Cardiac muscle cell (in vitro differentiated cells and primary cell): ENCODE measurements at regions not wholly inside any gene's neighbourhood (a gene's known extent, or its start where the extent isn't known, plus 50 kb on each side); places are given as distances from the start of the nearest gene placed in this dataset.

ENCODE experiments used
- DNase-seq, 2 donors: peaks; one replicate each; pipeline versions ENCODE4 v3.0.0 to v3.0.0-alpha.2; 2010 to 2017; ENCODE audit warnings: low read depth in 1 of 2, low spot score in 1 of 2
- H3K27ac ChIP-seq: fragments of 200-600 bp; sonication (generic); 2 replicates; pipeline ENCODE4 v1.5.1; 2016
- H3K27me3 ChIP-seq: fragments of 200-600 bp; sonication (generic); 2 replicates; pipeline ENCODE4 v1.6.0; 2016; ENCODE audit warnings: control low read depth
- H3K36me3 ChIP-seq: fragments of 200-600 bp; sonication (generic); 2 replicates; pipeline ENCODE4 v1.5.1; 2016; ENCODE audit warnings: control low read depth
- H3K4me1 ChIP-seq: fragments of 200-600 bp; sonication (generic); 2 replicates; pipeline ENCODE4 v1.8.1; 2017; ENCODE audit warnings: low read depth, mild to moderate bottlenecking, mixed run types
- H3K4me3 ChIP-seq: fragments of 200-600 bp; sonication (generic); 2 replicates; pipeline ENCODE4 v1.5.1; 2016; ENCODE audit warnings: mild to moderate bottlenecking
- H3K9me3 ChIP-seq: fragments of 200-600 bp; sonication (generic); 2 replicates; pipeline ENCODE4 v1.5.1; 2017; ENCODE audit warnings: low read depth, mild to moderate bottlenecking, control low read depth
- TF ChIP-seq, protein P1 (sequence below): IDR thresholded peaks from 2 replicates; pipeline ENCODE4 v1.5.1; 2012; ENCODE audit warnings: low read depth, mild to moderate bottlenecking, low read length

- TF ChIP-seq, protein P1, sequence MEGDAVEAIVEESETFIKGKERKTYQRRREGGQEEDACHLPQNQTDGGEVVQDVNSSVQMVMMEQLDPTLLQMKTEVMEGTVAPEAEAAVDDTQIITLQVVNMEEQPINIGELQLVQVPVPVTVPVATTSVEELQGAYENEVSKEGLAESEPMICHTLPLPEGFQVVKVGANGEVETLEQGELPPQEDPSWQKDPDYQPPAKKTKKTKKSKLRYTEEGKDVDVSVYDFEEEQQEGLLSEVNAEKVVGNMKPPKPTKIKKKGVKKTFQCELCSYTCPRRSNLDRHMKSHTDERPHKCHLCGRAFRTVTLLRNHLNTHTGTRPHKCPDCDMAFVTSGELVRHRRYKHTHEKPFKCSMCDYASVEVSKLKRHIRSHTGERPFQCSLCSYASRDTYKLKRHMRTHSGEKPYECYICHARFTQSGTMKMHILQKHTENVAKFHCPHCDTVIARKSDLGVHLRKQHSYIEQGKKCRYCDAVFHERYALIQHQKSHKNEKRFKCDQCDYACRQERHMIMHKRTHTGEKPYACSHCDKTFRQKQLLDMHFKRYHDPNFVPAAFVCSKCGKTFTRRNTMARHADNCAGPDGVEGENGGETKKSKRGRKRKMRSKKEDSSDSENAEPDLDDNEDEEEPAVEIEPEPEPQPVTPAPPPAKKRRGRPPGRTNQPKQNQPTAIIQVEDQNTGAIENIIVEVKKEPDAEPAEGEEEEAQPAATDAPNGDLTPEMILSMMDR, result no peak
- Histone ChIP-seq H3K27me3 (no peaks in the 10 kb centered on the region), H3K9me3 (no peaks in the 10 kb centered on the region), H3K4me1 (no peaks in the 10 kb centered on the region), H3K27ac (no peak overlapping the region), H3K4me3 (no peak overlapping the region), H3K36me3 (no peaks in the 10 kb centered on the region)
- no peak for DNase-seq
Measured at GRCh38 chr14:34252227-34252626, 209.8 kb downstream of the SPTSSA start.

- no peak overlapping the region for H3K27ac ChIP-seq
Measured at GRCh38 chr14:34251662-34252061, 210.4 kb downstream of the SPTSSA start.

DNA sequence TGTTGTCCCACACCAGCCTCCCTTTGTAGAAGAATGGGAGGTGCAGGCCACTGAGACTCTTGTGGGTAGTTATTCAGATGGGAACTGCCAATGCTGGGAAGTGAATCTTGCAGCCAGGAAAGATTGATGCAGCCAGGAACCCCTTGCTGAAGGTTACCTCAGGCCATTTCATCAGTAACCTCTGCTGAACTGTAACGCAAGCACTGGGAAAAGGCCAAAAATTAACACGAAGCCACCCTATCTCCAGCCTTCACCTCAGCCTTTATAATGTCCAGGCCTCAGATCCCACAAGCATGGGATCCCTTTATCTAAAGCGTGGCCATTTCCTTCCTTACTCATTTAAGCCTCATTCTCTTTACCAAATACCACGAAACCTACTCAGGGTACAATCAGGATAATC is 211.1 kb downstream of the SPTSSA start:
- Histone ChIP-seq H3K36me3 (no peaks in the 10 kb centered on the region), H3K9me3 (no peaks in the 10 kb centered on the region), H3K27me3 (no peaks in the 10 kb centered on the region), H3K4me3 (no peak overlapping the region), H3K27ac (no peak overlapping the region), H3K4me1 (no peaks in the 10 kb centered on the region)
- TF ChIP-seq, protein P1, result no peak
- no peak for DNase-seq

More at GRCh38 chr14:34251662-34252061, 210.4 kb downstream of the SPTSSA start:
- DNase-seq, result no peak
- Histone ChIP-seq H3K27me3 (no peaks in the 10 kb centered on the region), H3K36me3 (no peaks in the 10 kb centered on the region), H3K9me3 (no peaks in the 10 kb centered on the region), H3K4me3 (no peak overlapping the region), H3K4me1 (no peaks in the 10 kb centered on the region)
- TF ChIP-seq, protein P1, result no peak

- H3K4me3 ChIP-seq, result no peak overlapping the region
- DNase-seq, result no peak
- H3K4me1 ChIP-seq, result no peaks in the 10 kb centered on the region
- no peaks in the 10 kb centered on the region for H3K9me3 ChIP-seq
- no peaks in the 10 kb centered on the region for H3K36me3 ChIP-seq
- no peak overlapping the region for H3K27ac ChIP-seq
- TF ChIP-seq, protein P1, result no peak
- no peaks in the 10 kb centered on the region for H3K27me3 ChIP-seq
Measured at GRCh38 chr14:34247605-34248004, 214.4 kb downstream of the SPTSSA start.

- H3K4me1 ChIP-seq, result no peaks in the 10 kb centered on the region
- H3K4me3 ChIP-seq, result no peak overlapping the region
- no peaks in the 10 kb centered on the region for H3K36me3 ChIP-seq
- TF ChIP-seq, protein P1, result no peak
- no peaks in the 10 kb centered on the region for H3K9me3 ChIP-seq
- H3K27ac ChIP-seq, result no peak overlapping the region
- no peak for DNase-seq
- no peaks in the 10 kb centered on the region for H3K27me3 ChIP-seq
Measured at GRCh38 chr14:34246206-34246605, 215.8 kb downstream of the SPTSSA start.

GRCh38 chr14:34243401-34243800 is 218.6 kb downstream of the SPTSSA start:
- DNase-seq, result no peak
- Histone ChIP-seq H3K4me1 (no peaks in the 10 kb centered on the region), H3K9me3 (no peaks in the 10 kb centered on the region), H3K27ac (no peak overlapping the region), H3K27me3 (no peaks in the 10 kb centered on the region), H3K36me3 (no peaks in the 10 kb centered on the region), H3K4me3 (no peak overlapping the region)
- TF ChIP-seq, protein P1, result no peak
